ENCODE measurements at regions not wholly inside any gene's neighbourhood (a gene's known extent, or its start where the extent isn't known, plus 50 kb on each side); places are given as distances from the start of the nearest gene placed in this dataset.
"Not testable (repeated sequence)": the region's sequence is repeated elsewhere in the genome, so short reads cannot be mapped to it uniquely, and the experiment has no call there.

DNA sequence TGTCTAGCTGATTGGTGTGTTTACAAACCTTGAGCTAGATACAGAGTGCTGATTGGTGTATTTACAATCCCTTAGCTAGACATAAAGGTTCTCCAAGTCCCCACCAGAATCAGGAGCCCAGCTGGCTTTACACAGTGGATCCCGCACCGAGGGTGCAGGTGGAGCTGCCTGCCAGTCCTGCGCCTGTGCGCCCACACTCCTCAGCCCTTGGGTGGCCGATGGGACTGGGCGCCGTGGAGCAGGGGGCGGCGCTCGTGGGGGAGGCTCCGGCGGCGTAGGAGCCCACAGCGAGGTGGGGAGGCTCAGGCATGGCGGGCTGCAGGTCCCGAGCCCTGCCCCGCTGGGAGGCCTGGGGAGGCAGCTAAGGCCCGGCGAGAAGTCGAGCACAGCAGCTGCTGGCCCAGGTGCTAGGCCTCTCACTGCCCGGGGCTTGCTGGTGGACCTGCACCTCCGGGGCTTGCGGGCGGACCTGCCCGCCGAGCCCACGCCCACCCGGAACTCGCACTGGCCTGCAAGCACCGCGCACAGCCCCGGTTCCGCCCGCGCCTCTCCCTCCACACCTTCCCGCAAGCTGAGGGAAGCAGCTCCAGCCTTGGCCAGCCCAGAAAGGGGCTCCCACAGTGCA lies 51.0 kb upstream of the CDYL start:
- DNase-seq (ENCODE audit: low read depth): not testable (repeated sequence)

DNA sequence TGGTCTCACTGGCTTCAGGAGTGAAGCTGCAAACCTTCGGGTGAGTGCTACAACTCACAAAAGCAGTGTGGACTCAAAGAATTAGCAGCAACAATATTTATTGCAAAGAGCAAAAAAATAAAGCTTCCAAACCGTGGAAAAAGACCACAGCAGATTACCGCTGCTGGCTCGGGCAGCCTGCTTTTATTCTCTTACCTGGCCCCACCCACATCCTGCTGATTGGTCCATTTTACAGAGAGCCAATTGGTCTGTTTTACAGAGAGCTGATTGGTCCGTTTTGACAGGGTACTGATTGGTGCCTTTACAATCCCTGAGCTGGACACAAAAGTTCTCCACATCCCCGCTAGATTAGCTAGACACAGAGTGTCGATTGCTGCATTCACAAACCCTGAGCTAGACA lies 51.5 kb upstream of the CDYL start:
- not testable (repeated sequence) for DNase-seq (ENCODE audit: low read depth)

DNA sequence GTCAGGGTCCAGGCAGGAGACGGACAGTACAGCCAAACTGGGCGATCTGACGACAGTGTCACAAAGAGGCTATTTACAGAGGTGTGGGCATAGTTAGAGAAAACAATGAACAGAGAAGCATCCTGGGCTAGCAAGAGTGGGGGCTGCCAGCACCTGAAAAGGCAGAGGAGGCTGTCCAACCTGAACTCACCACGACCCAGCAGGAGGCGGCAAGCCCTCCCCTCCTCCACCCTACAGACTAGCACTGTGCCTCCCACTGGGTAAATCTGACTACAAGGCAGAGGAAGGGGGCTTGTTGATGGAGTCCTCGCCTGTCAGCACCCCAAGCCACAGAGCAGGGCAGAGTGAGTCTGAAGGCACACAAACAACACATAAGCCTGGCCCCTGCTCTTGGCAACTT lies 52.8 kb upstream of the CDYL start:
- DNase-seq (ENCODE audit: low read depth): no peak

DNA sequence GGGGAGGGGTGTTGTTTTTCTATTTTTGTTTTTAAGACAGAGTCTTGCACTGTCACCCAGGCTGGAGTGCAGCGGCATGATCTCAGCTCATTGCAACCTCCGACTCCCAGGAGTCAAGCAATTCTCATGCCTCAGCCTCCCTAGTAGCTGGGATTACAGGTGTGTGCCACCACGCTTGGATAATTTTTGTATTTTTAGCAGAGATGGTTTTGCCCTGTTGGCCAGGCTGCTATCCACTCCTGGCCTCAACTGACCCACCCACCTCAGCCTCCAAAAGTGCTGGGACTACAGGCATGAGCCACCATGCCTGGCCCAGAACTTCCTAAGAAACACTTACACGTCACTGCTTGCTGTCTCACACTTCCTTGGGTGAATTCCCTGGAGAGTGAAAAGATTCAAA lies 54.8 kb upstream of the CDYL start:
- DNase-seq (ENCODE audit: low read depth): not testable (repeated sequence)

DNA sequence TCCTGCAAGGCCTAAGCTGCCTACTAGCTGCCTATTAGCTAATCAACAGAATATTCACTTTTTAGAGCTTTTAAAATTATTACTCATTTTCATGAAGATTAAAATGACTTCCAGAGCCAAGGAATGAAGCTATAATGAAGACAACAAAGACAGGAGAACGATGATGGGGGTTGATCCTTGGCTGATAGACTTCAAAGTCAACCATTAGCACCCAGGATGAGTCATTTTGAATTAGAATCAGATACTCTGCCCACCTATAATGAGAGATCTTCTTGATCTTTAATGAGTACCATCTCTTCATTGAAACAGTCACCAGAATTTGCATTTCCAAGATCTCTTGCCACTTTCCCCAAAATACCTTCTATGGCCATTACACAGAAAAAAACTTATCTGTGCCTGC lies 56.7 kb upstream of the CDYL start:
- no peak for DNase-seq (ENCODE audit: low read depth)

DNA sequence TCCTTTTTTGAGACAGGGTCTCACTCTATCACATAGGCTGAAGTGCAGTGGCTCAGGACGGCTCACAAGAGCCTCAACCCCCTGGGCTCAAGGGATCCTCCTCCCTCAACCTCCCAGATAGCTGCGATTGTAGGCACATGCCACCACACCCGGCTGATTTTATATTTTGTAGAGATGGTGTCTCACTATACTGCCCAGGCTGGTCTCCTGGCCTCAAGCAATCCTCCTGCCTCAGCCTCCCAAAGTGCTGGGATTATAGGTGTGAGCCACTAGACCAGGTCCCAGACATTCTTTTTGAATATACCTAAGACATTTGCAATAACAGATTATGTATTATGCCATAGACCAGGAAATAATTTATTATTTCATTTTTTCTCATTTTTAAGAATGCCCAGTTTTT lies 58.3 kb upstream of the CDYL start:
- no peak for DNase-seq (ENCODE audit: low read depth)

DNA sequence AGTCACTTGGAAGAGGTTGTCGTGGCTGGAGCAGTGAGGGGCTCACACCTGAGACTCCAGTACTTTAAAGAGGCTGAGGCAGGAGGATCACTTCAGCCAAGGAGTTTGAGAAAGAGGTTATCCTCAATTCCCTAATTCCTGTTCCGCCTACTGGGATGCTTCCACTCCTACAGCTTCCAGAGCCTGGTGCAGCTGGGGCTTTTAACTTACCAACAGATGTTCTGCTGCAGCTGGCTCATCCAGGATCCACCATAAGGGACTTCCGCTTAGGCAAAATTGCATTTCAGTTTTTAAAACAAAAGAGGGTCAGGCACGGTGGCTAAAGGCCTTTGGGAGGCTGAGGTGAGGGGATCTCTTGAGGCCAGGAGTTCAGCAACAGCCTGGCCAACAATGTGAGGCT lies 59.1 kb upstream of the CDYL start:
- no peak for DNase-seq (ENCODE audit: low read depth)

DNA sequence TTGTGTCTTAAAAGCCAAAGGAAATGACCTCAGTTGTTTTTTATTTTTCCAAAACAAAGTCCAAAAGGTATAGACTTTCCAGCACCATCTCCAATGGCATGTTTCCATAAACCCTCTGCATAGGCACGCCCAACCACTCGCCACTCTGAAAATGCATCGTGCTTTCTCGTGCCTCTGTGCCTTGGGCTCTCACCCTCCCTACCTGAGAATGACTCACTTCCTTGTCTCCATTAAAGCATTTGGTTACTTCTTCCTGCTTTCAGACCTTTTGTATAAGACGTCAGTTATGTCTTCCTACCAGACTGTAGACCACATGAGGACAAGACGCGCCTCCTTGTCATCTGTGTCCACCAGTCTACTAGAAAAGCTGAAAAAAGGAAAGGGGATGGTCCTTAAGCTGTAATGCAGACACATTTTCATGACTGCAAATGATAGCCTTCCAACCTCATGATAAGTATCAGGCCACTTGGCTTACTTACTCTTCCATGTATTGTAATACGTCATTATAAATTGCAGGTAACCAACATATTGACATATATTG lies 61.2 kb upstream of the CDYL start:
- no peak for DNase-seq (ENCODE audit: low read depth)

DNA sequence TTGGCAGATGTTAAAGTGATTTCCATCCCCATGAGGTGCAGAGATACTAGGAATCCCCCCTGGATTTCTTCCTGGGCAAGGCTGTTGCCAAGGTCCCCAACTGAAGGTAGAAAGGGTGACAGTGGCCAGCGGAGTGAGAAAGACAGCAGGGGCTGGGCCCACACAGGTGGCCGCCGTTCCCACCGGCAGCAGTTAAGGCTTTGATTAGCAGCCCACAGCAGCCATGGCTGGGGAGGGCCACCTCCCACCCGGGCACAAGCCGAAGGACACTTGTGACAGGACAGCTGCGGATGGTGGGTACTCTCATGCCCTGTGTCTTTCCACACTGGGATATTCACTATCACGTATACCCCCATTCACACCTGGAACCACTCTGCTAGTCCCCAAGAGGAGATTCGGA lies 63.9 kb upstream of the CDYL start:
- DNase-seq (ENCODE audit: low read depth): no peak

DNA sequence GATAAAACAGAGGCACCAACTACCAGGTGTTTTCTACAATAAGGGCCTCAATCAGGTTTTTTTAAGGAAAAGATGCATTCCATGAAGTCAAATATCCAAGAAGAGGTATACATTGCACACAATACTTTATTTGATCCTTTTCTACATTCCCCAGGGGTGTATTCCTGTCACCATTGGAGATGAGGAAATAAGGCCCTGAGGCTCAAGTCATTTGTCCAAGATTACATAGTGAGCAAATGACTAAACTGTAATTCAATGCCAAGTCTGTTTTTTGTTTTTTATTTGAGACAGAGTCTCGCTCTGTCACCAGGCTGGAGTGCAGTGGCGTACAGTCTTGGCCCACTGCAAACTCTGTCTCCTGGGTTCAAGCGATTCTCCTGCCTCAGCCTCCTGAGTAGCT lies 69.2 kb upstream of the CDYL start:
- no peak for DNase-seq (ENCODE audit: low read depth)

DNA sequence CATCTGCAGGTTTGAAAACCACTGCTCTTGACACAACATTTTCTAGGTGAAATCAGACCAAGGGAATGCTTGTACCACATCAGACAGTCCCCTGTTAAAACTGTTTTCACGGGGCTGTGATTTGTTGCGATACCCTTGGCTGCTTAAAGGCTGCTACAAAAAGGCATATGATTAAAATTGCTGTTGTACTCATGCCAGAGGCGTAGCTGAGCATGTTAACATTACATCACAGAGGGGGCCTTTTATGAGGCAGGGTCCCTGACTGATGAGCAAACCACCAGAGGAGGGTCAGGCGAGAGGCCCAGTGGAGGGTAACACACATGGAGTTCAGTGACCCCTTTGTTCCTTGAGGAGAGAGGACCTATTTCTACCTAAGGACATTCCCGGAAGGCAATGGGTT lies 70.4 kb upstream of the CDYL start:
- no peak for DNase-seq (ENCODE audit: low read depth)

DNA sequence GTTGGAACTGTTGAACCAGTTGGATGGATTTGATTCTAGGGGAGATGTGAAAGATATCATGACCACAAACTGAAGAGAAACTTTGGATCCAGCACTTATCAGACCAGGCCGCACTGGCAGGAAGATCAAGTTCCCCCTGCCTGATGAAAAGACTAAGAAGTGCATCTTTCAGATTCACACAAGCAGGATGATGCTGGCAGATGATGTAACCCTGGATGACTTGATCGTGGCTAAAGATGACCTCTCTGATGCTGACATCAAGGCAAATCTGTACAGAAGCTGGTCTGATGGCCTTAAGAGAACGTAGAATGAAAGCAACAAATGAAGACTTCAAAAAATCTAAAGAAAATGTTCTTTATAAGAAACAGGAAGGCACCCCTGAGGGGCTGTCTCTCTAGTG lies 72.8 kb upstream of the CDYL start:
- DNase-seq (ENCODE audit: low read depth): no peak

DNA sequence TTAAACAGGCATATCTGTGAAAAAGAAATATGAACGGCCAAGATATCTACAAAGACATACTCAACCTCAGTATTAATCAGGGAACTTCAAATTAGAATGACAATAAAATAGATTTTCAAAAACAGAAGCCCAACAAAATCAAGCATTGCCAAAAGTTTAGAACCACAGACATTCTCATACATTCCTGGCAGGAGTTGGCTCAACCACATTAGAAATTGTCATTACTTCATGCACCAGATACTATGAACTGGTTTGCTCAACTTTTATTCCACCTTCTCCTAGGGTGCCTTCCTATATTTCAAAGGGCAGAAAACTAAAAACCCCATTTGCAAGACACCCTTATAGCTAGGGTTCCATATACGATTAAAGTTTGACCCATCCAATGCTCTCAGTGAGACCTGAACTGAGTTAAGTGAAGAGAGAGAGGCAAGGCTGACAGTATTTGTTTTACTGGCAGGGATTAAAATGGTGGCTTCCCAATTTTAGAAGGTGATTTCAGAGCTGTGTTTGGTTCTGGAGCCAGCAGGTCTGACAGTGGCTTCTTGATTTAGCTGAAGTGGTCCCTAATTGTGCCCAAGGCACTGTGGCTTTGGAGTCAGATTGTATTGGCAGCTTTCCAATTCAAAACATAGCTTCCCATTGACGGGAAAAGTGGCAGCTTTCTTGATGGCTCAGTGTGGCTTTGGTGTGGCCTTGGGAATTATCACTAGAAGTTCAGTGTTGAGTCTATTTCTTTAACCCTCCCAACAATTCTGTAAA lies 77.1 kb upstream of the CDYL start:
- DNase-seq (ENCODE audit: low read depth): no peak

DNA sequence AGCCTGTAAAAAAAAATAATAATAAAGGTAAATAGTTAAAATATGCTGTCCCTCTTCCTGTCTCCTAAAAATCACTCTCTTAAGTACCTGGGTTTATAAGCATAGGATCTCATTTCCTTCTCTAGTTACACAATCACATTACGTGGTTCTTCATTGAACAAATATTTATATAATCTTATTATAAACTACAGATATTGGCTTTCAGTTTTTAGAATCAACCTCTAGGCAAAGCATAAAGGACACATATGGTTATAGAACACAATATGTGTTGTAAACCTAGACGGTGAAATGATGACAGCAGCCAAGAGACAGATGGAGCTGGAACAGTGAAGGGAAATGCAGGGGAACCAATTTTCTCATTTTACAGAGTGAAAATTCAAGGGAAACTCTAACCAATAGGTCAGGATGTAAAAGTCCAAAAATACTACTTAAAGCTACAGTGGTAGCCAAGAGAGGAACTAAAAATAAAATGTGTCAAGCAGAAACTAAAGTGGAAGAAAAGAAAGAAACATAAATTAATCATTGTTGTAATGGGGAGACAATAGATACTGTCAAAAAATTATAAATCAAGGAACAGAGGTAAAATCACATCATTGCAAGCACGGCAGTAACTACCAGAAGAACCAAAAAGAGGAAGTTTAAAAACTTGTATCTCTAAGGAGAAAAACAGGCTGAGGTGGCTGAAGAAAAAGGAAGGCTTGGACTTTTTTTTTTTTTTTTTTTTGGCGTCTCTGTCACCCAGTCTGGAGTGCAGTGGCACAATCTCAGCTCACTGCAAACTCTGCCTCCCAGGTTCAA lies 82.8 kb upstream of the CDYL start:
- no peak for DNase-seq (ENCODE audit: low read depth)

DNA sequence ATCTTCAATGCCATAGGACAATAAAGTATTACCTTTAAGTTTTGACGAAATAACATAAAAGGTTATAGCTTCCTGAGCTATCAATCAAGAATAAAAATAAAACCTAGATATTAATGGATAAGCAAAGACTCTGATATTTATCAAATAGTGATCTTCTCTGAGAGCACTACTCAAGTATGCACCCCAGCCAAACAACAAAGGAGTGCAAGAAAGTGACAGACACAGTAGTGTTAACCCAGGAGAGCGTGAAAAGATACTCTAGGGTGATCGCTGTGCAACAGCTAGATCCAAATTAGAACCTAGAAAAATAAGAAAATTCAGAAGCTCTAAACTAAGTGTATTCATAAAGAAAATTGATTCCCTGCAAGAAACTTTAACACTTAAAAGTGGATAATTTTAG lies 83.5 kb upstream of the CDYL start:
- no peak for DNase-seq (ENCODE audit: low read depth)

DNA sequence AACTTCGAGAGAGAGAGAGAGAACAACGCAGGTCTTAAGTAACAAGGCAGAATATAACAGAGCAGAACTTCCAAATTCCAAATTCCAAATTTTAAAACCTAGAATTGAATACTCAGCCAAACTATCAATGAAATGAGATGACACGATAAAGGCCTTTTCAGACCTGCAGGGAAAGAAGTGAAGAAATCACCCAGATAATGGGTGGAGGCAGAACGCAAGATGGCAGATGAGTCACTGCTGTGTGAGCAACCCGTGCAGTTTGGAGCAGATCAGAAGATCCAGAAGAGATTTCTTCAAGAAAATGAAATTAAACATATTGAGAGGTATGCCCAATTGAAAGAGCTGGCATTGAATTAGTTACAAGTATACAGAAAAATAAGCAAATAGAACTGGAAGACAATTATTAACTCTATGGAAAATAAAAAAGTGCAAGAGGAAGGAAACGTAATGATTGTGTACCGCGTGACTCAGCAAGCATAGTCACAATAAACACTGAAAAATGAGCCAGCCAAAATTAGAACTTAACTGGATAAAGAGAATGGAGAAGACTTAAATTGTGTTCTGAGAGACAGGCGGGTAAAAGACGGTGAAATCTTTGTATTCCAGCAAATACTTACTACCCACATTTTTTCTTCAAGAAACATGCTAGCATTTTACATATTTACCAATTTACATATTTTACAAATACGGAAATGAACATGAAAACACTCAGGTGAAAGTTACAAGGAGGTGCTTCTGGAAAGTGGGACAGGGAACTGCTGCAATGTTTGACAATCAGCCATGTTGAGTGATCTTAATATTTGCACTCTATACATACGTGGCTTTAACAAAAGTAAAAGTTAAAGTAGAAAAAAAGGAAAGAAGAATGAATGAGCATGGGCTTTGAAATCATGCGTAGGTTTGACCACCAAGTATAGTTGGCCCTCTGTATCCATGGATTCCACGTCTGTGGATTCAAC lies 87.9 kb upstream of the CDYL start:
- peak; percentile 57 for DNase-seq (ENCODE audit: low read depth)

DNA sequence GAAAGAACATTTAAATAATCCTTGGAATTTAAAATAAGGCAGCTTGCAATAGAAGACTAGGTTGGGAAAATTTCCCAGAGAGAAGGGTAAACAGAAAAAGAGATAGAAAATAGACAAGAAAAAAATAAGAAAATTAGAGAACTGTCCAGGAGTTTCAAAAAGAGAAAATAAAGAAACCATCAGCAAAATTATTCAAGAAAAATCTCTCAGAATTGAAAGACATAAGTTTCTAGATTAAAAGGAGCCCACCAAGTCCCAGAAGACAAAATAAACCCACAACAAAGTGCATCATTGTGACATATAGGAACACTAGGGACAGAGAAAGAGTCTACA lies 88.6 kb upstream of the CDYL start:
- DNase-seq (ENCODE audit: low read depth): no peak

DNA sequence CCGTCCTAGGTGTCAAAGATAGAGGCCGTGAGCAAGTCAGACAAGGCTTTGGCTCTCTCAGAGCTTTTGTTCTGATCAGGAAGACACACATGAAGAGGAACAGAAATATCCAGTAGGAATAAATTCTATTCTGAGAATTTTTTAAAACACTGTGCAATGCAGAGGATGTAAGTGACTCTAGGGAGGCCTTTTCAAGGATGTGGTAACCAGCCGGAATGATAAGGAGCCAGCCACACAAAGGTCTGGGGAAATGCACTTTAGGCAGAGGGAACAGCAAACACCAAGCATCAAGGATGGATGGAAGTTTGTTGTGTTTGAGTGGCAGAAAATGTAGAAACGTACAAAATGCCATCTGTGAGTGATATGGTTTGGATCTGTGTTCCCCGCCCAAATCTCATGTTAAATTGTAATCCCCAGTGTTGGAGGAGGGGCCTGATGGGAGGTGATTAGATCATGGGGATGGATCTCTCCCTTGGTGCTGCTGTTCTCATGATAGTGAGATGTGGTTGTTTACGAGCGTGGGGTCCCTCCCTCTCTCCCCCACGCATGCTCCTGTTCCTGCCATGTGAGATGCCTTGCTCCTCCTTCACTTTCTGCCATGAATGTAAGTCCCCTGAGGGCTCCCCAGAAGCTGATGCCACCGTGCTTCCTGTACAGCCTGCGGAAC lies 93.6 kb upstream of the CDYL start:
- no peak for DNase-seq (ENCODE audit: low read depth)

DNA sequence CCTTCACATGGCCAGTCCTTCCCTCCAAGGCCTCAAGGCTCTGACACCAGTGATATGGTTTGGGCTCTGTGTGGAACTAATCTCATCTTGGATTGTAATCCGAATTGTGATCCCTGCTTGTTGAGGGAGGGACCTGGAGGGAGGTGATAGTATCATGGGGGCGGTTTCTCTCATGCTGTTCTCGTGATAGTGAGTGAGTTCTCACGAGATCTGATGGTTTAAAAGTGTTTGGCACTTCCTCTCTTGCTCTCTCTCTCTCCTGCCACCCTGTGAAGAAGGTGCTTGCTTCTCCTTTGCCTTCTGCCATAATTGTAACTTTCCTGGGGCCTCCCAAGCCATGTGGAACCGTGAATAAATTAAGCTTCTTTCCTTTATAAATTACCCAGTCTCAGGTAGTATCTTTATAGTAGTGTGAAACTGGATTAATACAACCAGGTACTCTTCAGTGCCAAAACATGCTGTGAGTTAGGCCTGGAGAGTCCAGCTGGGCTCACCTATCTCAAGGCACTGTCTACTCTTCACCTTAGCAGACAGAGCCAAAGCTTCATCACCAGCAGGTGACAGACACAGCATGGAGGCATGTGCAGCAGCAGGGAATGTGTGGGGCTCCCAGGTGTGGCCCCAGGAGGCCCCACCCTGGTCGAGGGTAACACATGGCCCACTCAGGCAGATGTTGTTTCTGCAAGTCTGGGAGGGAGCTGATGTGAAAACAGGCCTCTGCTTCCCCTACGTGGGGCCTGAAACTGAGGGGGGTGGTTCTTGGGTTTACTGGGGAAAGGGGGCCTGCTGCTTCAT lies 97.5 kb upstream of the CDYL start:
- no peak for DNase-seq (ENCODE audit: low read depth)

DNA sequence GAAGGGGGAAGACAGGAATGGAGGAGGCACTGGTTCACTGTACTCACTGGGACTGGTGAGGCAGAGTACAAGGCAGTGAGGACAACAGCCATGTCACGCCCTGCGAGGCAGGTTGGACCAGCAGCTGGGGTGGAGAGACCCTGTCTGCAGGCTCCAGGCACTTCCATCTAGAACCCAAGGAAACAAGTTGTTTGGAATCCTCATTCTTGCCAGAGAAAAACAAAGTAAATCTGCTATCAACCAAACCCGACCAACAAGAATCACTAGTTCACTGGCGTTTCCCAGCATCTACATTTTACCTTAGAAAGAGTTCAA lies 98.5 kb upstream of the CDYL start:
- no peak for DNase-seq (ENCODE audit: low read depth)

Measured in fibroblast of the conjunctiva (primary cell).